Gastroesophageal sphincter (tissue), 3 donors: ENCODE measurements at regions not wholly inside any gene's neighbourhood (a gene's known extent, or its start where the extent isn't known, plus 50 kb on each side); places are given as distances from the start of the nearest gene placed in this dataset.

Experiments used
- CTCF ChIP-seq, 4 experiments: fragments of 200-600 bp in 2 of 4; fragments of 450-650 bp in 2 of 4; sonication (generic) in 1 of 4; IDR thresholded peaks; one replicate each; pipeline ENCODE4 v1.5.1; 2017 to 2019; ENCODE audit warnings: antibody characterized with exemption in 4 of 4, mild to moderate bottlenecking in 2 of 4, moderate library complexity in 2 of 4
- EP300 ChIP-seq: sonication (generic); formaldehyde crosslinking; IDR thresholded peaks from one replicate; pipeline ENCODE4 v1.6.1; 2017; ENCODE audit warnings: antibody characterized with exemption, mild to moderate bottlenecking
- POLR2AphosphoS5 ChIP-seq: sonication (generic); formaldehyde crosslinking; IDR thresholded peaks from one replicate; pipeline ENCODE4 v1.6.1; 2017; ENCODE audit warnings: antibody characterized with exemption

GRCh38 chr2:144307711-144308110 is 212.2 kb downstream of the ZEB2 start:
- TF ChIP-seq CTCF (IDR thresholded peaks at IDR 0.05) (no peak), EP300 (no peak), POLR2AphosphoS5 (no peak)
